HG03159 (cell line): ENCODE measurements at regions not wholly inside any gene's neighbourhood (a gene's known extent, or its start where the extent isn't known, plus 50 kb on each side); places are given as distances from the start of the nearest gene placed in this dataset.
"Not testable (repeated sequence)": the region's sequence is repeated elsewhere in the genome, so short reads cannot be mapped to it uniquely, and the experiment has no call there.

Experiments used
- ATAC-seq: cut with Tn5 transposase; IDR thresholded peaks from one replicate; pipeline ENCODE4 v1.9.1; 2021; ENCODE audit warnings: mild to moderate bottlenecking, moderate library complexity; ENCODE audit not compliant: unreplicated experiment

DNA sequence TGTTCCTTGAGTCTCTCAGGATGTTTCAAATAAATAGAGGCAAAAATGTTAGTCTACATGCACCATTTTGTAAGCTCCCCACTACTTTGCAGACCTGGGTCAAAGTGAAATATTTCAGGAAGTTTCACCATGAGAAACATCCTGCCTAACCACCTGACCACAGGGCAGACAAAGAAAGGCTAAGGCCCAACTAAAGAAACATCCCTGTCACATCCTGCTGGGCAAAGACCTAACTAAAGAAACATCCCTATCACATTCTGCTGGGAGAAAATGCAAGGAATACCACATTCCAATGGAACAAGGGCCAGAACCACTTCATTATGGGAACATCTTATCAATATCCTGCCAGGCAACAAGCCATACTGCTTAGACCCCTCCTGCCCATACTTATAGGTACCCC is 1303.4 kb downstream of the TECRL start:
- ATAC-seq: no peak

DNA sequence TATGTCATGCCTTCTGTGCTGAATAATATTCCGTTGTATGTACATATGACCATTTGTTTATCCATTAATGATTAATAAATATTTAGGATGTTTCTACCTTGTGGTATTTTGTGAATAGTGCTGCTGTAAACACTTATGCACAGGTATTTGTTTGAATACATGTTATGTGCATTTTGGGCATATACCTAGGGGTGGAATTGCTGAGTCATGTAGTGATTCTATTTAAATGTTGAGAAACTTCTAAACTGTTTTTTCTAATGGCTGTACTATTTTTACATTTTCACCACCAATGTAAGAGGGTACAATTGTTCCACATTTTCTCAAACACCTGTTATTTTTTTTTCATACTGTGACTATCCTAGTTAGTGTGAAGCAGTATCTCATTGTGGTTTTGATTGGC is 1318.6 kb downstream of the TECRL start:
- no peak for ATAC-seq

DNA sequence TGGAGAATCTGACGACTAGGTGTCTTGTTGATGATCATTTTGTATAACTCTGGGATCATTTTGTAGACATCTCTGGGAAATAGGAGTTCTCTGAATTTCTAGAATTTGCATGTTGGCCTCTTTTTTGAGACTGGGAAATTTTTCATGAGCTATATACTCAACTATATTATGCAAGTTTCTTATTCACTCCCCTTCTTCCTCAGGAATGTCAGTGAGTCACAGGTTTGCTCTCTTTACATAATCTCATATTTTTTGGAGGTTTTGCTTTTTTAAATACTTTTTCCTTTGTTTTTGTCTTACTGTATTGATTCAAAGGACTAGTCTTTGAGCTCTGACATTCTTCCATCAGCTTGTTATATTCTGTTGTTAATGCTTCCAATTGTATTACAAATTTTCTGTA is 1324.2 kb downstream of the TECRL start:
- no peak for ATAC-seq

DNA sequence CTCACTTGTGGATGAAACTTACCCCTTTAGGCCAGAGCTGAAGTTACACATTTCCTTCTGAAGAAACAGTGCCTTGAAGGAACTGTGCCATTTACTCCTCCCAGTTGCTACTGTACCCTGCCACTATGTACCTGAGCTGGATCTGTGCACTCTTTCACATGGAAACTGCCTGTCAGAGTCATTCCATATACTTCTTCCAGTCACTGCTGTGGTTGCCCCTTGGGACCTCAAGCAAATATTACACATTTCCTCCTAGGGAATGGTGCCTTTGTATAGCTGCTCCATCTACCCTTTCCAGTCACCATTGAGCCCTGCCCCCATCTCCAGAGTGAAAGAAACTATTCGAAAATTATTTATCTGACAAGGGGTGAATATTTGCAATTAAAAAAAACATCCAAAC is 1328.3 kb downstream of the TECRL start:
- ATAC-seq: no peak

DNA sequence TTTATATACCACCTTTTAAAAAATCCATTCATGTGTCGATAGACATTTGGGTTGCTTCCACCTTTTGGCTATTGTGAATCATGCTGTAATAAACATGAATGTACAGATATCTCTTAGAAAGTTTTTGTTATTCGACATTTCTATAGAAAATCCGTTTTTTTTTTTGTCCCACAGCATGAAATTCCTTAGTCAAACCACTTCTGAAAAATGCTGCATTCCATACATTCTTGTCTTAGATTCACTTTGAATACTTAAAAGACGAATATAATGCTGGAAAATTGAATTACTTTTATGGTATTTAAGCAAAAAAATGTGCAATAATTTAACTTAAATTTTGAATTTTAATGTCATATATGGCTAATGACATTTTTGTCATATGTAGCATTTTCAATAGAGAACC is 1345.5 kb downstream of the TECRL start:
- no peak for ATAC-seq

DNA sequence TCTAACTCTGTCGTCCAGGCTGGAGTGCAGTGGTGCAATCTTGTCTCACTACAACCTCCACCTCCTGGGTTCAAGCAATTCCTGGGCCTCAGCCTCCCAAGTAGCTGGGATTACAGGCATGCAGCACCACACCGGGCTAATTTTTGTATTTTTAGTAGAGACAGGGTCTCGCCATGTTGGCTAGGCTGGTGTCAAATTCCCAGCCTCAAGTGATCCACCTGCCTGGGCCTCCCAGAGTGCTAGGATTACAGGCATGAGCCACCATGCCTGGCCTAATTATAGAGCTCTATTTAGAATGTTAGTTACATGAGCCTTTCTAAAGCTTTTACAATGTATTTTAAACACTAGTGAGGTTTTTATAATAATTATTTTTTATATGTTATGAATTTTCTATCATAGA is 1346.4 kb downstream of the TECRL start:
- not testable (repeated sequence) for ATAC-seq

DNA sequence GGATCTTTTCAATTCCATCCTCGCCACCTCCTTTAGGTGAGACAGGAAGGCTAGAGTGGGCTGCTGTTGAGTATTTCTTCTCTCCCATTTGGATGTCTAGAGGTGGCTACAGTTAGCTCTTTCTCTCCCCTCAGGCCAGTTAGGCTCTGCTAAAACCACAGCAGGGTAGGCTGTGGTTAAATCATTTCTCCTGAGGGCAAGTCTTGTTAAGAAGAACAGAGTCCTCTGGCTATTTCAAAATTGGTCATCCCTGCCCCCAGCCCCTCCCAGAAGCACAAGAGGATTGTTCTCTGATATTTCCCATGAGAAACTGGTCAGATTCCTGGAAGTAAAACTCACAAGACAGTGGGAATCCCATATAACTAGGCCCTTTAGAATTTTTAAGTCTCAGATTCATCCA is 1359.5 kb downstream of the TECRL start:
- no peak for ATAC-seq

DNA sequence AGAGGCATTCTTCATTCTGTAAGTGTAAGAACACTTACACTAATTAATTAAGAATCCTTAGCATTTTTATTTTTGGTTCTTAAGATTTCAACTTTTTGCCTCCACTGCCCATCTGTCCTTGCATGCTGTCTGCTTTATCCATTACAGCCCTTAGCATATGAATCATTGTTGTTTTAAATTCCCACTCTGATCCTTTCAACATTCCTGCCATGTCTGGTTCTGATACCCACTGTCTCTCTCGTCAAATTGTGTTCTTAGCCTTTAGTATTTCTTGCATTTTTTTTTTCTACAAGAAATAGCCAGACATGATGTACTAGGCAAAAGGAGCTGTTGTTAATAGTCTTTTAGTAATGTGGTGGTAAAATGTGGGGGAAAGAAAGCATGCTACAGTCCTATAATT is 1360.0 kb downstream of the TECRL start:
- ATAC-seq: no peak

DNA sequence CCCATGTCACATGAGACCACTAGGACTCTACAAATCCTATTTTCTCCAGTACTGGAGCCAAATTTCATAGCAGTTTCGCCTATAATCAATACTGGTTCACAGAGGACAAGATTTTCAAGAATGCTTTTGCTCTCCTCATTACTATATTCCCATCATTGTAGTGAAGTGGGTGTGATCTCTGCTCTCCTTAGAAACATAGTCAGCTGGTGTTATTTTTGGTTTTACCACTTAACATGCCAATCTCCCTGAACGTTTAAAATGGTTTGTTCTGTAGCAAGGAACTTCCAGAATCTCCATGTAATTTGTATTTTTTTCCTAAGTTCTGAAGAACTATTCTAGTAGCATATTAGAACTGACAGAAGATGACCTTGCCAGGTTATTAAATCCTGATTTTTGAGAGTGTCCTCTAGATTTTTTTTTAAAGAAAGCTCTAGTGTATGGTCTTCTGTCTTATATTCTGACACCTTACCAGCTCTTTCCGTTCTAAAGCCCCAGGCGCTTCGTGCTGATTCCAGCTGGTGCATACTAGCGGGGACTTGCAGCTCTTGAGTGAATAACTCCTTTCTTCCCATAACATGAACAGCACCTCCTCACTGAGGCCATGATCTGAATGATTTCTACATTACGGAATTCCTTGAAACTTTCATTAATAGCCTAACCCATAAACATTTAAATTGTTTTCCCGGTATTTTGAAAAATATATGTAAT is 1372.9 kb downstream of the TECRL start:
- no peak for ATAC-seq

DNA sequence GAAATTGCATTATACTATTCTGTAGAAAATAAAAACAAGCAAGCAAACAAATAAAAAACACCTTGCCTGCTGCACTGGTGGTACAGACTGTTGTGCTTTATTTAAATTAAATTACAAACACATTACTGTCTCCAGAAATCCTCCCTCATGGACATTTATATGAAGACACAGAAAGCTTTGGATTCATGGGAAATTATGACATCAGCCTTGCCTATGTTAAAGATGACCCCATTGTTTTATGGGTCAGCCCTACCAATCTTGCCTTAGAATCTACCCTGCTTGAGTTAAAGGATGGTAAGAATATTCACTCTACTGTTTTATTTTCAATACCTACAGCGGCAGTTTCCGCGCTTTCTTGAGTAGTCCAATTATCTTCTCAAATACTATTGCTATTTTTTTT is 1379.9 kb downstream of the TECRL start:
- no peak for ATAC-seq

DNA sequence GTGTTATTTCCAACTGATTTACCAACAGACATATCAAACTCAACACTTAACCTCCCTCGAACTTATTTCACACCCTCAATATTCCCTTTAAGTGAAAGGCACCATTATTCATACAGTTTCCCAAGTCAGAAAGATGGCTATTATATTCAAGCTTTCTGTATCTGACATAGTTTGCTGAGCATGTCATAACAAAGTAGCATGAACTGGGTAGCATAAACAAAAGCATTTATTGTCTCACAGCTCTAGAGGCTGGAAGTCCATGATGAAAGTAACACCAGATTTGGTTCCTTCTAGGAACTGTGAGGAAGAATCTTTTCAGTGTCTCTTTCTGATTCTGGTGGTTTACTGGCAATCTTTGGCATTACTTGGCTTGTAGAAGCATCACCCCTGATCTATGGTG is 1388.6 kb downstream of the TECRL start:
- ATAC-seq: no peak

DNA sequence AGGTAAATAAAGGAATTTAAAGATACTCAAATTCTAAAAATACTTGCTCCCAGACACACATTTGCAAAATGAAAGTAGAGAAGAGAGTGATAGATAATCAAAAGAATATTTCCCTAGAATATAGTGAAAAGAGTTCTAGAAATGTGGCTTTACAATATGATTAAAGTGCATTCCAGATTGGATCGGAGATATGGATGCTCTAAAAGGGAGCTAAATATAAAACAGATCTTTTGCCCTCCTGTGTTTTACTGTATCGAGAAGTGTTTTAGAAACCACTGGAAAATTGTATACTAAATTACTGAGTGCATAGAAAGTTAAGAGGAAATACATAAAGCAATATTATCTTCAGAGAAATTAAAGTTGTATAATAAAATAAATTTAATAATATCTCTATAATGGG is 1392.0 kb downstream of the TECRL start:
- ATAC-seq: no peak

DNA sequence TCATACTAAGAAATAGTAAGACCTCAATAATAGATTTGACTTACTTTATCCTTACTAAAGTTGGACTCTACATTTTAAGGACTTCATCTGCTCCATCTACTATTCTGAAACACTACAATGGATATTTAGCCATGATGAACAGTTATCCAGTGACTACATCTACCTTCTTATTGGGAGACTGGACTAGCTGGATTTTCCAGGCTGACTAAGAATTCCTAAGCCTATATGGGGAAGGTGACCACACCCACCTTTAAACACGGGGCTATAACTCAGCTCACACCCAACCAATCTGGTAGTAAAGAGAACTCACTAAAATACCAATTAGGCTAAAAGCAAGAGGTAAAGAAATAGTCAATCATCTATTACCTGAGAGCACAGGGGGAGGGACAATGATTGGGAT is 1438.4 kb downstream of the TECRL start:
- no peak for ATAC-seq

DNA sequence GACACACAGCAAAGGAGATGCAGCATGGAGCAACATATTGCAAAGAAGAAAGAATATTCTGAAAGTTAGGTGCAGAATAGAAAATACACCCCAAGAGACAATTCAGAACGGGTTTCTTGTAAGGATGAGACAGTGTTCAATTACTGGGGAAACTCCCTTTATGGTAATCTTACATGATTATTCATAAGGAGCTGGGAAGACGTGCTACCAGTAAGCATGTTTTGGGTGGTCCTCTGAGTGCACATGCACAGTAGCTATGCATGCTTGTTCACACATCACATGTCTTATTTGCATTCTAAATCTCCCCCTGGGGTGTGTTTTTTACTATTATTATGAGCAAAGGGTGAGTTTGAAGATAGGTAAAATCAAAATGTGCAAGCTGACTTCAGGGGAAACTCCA is 1448.8 kb downstream of the TECRL start:
- ATAC-seq: no peak

DNA sequence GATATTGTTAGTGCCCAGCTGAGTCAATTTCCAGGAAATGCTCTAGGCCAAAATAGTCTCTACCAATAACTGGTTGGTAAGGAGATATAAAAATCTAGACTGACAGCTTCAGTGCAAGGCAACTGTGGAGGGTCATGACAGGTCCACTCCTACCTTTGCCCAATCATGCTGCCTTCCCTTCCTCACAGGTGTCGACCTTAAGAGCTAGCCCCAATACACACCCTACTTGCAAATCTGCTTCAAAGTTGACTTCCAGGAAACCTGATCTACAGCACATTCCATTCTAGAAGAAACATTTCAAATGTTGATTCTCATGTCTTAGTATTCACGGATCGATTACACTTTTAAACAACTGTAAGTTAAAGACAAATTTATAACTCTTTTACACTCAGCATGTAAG is 1455.5 kb downstream of the TECRL start:
- no peak for ATAC-seq

DNA sequence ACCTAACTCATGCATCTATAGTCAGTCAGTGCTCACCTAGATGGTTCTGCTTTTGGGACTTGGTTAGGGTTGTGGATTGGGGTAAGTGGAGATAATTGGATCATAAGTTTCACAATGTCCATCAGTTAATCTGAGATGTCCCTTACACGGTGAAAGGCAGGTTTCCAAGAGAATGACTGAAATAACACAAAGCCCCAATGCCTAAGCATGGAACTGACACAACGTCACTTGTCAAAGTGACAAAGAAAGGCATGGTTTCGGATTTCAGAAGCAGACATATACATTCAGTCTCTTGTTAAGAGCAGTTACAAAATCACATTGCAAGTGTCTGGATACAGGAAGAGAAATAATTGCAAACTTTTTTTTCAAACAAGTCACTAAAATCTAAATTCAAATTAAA is 1456.9 kb downstream of the TECRL start:
- ATAC-seq: no peak

DNA sequence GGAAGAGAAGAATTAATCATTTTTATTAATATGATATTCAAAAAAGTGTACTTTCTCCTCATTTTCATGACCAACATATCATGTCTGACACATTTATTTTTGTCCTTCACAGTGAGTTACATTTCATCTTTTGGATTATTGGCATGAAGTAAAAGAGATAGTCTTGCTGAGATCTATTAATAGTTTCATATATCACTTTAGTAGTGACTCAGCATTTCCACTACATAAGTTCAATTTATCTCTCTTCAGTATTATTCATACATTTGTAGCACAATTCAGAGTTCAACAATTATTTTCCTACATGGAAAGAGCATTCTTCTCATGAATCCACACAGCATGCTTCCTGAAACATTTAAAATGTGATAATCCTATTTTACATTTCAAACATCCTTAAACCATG is 1461.1 kb downstream of the TECRL start:
- no peak for ATAC-seq

DNA sequence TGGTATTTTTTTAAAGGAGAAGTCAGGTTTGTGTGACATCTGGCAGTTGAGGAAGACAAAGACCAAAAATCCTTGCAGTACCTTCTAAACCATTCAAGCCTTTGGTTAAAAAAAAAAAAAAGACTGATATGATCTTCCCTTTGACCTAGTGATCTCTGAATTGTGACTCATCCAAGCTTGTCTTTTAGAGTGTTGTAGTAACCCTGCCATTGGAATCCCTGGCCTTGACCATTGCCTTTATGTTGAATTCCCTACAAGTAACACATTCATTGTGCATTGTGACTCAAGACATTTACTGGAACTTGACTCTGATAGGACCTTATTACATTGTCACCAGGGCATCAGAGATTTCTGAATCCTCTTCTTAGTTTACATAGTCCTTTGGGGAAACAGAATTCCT is 1469.0 kb downstream of the TECRL start:
- no peak for ATAC-seq

DNA sequence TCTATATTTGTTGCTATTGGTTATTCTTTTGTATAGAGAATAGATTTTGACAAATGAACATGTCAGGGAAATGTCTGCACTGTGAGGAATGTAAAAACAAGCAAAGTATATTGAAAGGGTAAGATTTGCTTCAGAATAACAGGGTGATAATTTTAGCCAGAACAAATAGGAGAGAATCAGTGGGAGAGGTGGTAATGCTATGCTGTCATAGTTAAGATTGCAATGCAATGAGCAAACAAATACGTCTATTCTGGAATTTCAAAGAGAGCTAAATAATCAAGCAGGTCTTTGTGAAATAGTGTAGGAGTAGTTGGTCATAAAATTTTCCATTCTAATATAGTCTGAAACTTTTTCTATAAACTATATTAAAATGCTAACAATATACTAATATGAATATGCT is 1478.4 kb downstream of the TECRL start:
- no peak for ATAC-seq

DNA sequence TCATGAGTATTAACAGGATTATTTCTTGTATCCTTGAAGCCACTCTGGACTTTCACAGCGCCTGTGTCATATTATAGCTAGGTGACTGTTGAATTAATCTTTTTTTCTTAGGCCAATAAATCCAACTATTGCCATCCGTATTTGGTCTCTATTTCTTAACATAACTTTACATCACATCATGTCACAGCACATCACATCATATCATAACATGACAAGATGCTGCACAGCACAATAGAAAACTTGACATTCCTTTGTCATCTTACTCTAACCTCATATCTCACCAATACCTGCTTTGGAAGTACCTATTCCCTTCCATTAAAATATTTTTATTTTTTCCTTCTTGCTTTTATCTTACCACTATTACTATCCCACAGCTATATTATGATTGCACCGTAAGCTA is 1480.8 kb downstream of the TECRL start:
- no peak for ATAC-seq

DNA sequence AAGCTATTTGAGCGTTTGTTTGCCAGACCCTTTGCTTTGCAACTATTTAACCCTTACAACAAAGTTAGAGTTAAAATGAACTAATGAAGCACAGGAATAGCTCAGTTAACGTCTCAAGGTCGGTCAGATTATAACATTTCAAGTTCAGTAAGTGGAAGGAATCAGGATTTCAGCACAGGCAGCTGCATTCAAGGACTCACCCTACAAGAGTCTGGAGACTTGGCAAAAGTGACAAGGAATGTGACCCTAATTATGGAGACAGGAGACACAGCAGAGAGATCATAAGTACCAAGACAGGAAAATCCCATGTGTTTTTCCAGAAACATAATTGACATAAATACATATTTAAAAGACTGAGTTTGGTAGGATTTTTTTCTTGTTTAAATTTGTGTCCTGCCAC is 1481.7 kb downstream of the TECRL start:
- ATAC-seq: no peak

DNA sequence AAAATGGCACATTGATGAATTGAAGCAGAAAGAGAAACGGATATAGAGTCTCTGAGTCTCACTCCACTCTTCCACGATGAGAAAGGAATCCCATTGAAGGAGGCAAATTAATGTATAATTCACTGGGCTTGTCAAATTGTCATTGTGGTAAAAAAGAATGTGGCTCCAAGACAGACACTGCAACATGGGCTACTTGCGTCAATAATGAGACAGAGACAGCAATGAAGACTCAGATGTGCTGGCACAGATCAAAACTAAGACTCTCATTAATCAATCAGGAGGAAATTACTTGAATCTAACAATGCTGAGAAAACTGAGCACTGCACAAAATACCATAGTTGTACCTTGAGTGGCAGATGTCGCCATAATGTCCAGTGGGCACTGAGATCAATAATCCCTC is 1485.5 kb downstream of the TECRL start:
- no peak for ATAC-seq

DNA sequence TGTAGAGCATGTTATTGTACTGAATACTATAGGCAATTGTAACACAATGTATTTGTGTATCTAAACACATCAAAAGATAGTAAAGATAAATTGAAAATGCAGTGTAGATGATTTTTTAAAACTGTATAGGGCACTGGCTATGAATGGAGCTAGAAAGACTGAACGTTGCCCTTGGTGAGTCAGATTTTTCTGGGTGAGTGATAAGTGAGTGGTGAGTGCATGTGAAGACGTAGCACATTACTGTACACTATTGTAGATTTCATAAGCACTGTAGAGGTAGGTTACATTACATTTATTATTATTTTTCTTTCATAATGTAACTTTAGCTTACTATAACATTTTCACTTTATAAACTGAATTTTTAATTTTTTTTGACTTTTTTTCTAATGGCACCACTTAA is 1491.6 kb downstream of the TECRL start:
- no peak for ATAC-seq

DNA sequence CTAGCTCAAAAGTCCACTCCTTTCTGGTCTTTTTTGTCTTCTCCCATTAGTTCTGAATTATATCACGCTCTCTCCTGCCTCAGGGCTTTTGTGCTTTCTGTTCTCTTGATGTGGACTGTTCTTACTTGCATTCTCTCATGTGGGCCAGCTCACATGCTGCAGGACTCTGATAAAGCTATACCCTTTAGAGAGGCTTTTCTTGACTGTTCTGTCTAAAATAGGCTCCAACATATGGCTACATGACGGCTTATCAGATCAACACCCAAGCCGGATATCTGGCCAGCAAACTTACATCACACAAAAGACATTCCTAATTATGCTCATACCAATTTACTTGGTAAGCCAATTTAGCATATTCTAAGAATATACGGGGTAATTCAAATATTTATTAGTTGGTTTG is 1494.5 kb downstream of the TECRL start:
- ATAC-seq: no peak
